HG02623 (cell line): ENCODE measurements at regions not wholly inside any gene's neighbourhood (a gene's known extent, or its start where the extent isn't known, plus 50 kb on each side); places are given as distances from the start of the nearest gene placed in this dataset.

Experiments
- ATAC-seq: cut with Tn5 transposase; IDR thresholded peaks from one replicate; pipeline ENCODE4 v1.9.1; 2021; ENCODE audit warnings: moderate library complexity; ENCODE audit not compliant: unreplicated experiment

DNA sequence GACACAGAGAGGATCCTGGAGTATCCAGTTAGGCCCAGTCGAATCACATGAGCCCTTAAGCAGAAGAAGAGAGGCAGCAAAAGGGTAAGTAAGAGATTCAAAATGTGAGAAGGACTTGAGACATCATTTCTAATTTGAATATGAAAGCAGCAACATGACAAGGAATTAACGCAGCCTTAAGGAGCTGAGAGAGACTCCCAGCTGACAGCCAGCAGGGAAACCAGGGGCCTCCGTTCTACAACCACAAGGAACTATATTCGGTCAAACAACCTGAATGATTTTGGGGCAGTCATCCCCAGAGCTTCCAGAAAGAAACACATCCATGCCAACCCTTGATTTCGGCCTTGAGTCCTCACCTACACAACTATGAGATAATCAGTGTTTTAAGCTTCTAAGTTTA lies 189.7 kb upstream of the MTNR1B start:
- ATAC-seq: no peak

GRCh38 chr11:92781151-92781550 lies 188.3 kb upstream of the MTNR1B start:
- ATAC-seq: no peak

- no peak for ATAC-seq
Observed at GRCh38 chr11:92782806-92783205, 186.6 kb upstream of the MTNR1B start.

DNA sequence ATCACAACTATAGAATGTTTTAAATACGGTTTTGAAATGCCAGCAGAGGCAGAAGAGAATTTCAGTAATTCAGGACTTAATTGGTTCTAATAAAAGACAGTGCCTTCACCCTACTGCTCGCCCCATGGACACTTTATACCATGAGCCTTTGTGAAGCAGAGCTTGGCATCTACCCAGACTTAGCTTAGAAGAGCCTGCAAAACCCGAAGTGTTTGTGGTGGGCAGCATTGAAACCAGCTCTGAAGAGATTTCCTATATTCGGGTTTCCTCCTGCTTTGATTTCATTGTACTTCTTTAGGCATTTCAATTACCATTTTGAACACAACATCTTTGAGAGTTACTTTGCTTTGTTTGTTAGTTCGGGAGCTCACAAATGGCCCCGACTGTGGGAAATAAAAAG lies 185.1 kb upstream of the MTNR1B start:
- ATAC-seq: no peak

- no peak for ATAC-seq
Observed at GRCh38 chr11:92787638-92788037, 181.8 kb upstream of the MTNR1B start.

DNA sequence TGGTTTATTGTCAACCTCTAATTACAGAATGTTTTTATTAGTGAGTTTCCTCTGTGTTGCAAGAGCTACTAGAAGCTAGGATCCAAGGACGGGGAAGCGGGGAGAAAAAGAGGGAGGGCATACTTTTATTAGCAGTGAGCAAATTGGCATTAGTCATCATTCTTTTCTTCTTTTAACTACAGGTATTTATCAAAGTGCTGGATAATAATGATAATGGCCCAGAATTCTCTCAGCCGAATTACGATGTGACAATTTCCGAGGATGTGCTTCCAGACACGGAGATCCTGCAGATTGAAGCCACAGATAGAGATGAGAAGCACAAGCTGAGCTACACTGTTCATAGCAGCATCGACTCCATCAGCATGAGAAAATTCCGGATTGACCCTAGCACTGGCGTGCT lies 179.7 kb upstream of the MTNR1B start:
- no peak for ATAC-seq

DNA sequence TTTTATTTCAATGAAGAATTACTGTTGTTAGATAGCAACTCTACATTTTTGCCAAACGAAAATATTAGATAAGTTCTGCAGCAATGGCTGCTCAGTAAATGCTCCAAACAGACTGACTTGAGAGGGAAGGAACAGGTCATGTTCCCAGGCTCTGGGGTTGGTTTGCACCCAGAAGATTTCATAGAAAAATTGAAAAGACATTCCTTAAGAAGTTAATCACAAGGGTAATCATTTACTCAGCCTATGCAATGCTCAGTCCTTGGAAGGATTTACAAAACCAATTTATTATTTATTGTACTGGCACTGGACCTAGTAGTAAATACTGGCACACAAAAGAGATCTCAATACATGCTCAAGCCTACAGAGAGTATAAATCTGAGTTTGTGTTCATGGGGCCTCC lies 179.1 kb upstream of the MTNR1B start:
- no peak for ATAC-seq

DNA sequence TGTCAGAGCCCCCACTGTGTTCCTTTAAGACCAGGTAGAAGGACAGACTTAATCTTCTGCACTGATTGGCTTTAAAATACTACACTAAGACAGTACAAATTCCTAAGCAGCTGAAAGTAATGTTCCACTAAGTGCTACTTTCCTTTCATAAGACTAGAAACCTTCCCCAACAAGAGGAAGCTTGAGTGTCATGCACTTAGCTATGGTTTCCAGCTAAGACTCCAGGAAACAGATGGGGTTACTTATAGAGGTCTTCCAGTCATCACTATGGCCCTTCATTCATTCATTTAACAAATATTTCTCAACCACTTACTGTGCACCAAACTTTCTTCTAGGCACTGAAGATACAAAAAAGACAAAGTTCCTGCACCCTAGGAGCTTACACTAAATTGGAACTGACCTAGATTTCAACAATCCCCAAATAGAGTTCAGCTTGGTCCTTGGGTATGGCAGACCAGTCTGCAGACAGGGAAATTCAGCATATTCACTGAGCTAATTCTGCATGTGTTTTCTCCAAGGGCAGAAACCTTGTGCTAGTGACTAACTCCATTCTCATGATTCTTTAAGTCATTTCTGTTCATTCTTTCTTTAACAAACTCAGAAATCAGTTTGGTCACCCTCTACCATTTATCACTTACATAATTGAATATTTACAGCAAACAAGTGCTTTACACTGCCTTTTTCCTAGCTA lies 178.4 kb upstream of the MTNR1B start:
- no peak for ATAC-seq

GRCh38 chr11:92791886-92792285 lies 177.6 kb upstream of the MTNR1B start:
- no peak for ATAC-seq

DNA sequence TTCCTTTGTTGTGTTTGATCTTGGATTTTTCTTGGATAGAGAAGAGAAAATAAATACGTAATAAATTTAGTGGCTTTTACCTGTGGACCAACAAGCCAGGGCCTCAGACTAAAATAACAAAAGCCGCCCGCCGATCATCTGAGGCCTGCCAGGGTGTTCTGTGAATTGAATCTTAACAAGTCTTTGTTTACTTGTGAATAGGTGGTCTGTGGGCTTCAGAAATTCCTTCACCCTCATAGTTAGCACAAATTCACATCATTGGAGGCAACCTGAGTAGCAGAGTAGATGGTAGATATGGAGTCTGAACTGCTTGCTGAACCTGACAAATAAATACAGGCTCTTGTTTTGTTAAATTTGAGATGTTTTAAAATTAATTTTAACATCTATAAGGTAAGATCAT lies 176.3 kb upstream of the MTNR1B start:
- no peak for ATAC-seq

GRCh38 chr11:92794783-92795182 lies 174.7 kb upstream of the MTNR1B start:
- no peak for ATAC-seq

DNA sequence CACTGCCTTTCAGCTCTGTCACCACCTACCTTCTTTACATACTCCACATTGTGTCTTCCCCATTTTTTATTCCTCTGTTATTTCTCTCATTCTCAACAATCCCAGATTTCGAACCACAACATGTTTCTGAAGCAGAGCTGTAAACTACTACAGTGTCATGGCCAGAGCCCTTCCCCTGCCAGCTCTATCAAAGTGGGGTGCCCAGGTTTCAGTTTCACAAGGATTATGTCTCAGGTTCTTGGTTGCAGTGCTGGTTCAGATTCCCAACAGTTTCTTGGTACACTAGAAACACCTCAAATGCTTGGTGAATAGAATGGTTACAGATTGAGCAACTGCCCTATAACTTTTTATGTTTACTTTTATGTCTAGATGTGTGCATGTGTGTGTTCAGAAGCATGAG lies 172.7 kb upstream of the MTNR1B start:
- ATAC-seq: no peak

GRCh38 chr11:92797874-92798273 lies 171.6 kb upstream of the MTNR1B start:
- ATAC-seq: no peak

DNA sequence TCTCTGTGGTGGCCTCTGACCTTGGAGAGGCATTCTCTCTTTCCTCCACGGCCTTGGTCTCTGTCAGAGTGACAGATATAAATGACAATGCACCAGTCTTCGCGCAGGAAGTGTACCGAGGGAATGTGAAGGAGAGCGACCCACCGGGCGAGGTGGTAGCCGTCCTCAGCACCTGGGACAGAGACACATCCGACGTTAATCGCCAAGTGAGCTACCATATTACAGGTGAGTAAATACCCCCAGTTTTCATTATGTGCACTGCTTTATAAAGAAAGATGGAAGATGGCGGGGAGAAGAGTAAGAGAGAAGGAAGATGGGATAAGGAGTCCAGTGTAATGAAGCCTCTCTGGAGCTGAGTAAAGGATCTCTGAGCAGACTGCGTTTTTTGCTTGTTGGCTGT lies 167.8 kb upstream of the MTNR1B start:
- no peak for ATAC-seq

GRCh38 chr11:92802644-92803043 lies 166.8 kb upstream of the MTNR1B start:
- no peak for ATAC-seq

GRCh38 chr11:92803391-92803790 lies 166.1 kb upstream of the MTNR1B start:
- ATAC-seq: no peak

GRCh38 chr11:92804388-92804966 lies 165.0 kb upstream of the MTNR1B start:
- no peak for ATAC-seq

DNA sequence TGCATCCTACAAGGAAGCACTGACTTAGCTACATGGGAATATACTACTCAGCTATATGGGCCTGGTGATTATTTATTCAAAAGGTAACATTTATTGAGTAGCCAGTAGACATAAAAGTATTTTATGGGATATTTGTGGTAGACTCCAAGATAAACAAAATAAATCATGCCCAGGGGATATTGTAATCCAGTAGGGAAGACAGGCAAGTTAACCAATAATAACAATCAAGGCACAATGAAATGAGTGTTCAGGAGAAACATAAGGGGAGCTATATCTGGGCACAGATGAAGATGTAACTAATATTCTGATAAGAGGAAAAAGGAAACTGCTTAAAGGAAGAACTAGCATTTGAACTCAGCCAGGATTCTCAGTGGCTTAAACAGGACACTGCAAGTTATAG lies 161.4 kb upstream of the MTNR1B start:
- no peak for ATAC-seq

DNA sequence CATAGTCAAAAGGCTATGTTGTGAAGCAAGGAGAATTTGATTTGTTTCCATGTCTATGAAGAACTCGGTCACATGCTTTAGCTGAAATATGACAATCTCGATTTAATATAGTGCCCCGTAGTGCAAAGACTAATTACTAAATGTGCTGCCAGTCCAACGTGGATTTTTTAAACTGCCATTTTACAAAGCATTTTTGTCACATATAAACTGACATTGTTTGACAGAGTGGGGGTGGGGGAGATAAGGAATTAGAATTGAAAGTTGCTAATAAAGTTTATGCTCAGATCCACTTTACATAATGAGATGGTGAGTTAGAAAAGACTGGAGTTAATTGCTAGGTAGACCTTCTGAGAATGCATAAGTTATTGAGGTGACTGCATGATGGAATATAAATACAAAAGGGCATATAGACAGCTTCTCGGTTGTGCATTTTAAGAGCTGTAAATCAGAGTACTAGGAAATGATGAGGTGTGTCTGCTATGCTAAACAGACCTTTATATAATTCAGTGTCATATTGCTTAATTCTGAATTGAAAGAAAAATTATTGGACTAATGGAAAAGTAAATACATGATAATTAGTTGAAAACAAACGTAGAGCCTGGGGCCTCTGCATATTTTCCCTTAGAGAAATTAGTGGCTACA lies 158.9 kb upstream of the MTNR1B start:
- ATAC-seq: no peak

DNA sequence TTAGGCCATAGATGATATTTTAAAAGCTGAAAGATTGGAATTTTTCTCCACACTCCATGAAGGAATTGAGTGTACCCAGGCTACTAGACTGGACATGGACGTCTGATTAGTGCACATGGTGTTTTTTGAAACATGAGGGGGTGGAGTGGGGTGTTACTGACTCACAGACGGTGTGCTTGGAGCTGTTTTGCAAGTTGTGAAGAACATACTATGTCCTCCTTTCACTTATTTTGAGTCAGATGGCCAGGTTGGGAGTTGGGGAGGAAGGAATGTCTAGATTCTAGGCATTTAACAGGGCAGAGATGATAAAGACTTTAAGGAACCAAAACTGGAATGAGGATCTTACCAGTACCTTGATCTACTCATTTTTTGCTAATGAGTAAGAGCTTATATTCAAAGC lies 158.1 kb upstream of the MTNR1B start:
- ATAC-seq: no peak

DNA sequence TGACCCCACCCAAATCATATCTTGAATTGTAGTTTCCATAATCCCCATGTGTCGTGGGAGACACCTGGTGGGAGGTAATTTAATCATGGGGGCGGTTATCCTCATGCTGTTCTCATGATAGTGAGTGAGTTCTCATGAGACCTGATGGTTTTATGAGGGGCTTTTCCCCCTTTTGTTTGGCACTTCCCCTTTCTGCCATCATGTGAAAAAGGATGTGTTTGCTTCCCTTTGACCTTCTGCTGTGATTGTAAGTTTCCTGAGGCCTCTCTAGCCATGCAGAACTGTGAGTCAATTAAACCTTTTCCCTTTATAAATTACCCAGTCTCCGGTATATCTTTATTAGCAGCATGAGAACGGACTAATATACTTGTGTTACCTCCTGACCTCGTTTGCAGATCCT lies 156.6 kb upstream of the MTNR1B start:
- ATAC-seq: no peak

GRCh38 chr11:92819830-92820229 lies 149.6 kb upstream of the MTNR1B start:
- no peak for ATAC-seq

DNA sequence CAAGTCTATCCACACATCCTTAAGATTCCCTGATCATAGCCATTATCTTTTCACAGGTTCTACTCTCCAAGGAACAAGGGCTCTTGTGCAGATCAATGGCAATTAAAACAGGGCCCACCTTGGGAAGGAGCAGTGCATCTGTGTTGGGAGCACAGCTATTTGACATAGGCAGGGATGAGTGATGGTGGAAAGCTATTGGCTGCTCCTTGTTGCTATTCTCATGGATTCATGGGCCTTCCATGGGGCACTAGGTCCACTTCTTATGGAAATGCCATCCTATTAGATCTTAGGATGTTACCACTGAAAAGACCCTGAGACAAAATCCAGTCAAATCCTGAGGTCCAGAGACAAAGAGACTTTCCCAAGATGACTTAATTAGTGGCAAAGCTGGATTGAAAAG lies 148.6 kb upstream of the MTNR1B start:
- no peak for ATAC-seq
